ENCODE measurements at regions not wholly inside any gene's neighbourhood (a gene's known extent, or its start where the extent isn't known, plus 50 kb on each side); places are given as distances from the start of the nearest gene placed in this dataset.

DNA sequence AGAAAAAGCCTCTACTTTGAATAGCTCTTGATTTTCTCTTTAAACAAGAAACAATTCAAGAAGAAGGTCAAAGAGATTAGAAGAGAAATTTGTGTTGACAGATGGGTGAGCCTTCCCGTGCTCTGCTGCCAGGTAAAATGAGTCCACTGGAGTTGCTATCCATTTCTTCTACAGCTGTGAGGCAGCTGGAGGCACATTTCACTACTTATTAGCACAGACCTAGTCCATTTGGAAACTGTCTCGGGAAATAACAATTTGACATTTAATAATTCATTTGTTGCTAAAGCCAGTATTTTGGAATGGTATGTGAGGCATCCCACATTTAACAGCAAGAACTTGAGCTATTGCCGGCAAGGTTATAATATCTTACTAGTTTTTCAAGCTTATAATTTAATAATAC lies 396.8 kb upstream of the GRIA3 start:
- no peaks in the 10 kb centered on the region for H3K36me3 ChIP-seq (ENCODE audit: control insufficient read depth, insufficient read depth, low read length)
- TF ChIP-seq, protein P1, sequence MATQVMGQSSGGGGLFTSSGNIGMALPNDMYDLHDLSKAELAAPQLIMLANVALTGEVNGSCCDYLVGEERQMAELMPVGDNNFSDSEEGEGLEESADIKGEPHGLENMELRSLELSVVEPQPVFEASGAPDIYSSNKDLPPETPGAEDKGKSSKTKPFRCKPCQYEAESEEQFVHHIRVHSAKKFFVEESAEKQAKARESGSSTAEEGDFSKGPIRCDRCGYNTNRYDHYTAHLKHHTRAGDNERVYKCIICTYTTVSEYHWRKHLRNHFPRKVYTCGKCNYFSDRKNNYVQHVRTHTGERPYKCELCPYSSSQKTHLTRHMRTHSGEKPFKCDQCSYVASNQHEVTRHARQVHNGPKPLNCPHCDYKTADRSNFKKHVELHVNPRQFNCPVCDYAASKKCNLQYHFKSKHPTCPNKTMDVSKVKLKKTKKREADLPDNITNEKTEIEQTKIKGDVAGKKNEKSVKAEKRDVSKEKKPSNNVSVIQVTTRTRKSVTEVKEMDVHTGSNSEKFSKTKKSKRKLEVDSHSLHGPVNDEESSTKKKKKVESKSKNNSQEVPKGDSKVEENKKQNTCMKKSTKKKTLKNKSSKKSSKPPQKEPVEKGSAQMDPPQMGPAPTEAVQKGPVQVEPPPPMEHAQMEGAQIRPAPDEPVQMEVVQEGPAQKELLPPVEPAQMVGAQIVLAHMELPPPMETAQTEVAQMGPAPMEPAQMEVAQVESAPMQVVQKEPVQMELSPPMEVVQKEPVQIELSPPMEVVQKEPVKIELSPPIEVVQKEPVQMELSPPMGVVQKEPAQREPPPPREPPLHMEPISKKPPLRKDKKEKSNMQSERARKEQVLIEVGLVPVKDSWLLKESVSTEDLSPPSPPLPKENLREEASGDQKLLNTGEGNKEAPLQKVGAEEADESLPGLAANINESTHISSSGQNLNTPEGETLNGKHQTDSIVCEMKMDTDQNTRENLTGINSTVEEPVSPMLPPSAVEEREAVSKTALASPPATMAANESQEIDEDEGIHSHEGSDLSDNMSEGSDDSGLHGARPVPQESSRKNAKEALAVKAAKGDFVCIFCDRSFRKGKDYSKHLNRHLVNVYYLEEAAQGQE (IDR thresholded peaks at IDR 0.05; ENCODE audit: insufficient read depth in 1 of 2, low read depth in 2 of 2, low read length in 1 of 2): no peak
- TF ChIP-seq, protein P2, sequence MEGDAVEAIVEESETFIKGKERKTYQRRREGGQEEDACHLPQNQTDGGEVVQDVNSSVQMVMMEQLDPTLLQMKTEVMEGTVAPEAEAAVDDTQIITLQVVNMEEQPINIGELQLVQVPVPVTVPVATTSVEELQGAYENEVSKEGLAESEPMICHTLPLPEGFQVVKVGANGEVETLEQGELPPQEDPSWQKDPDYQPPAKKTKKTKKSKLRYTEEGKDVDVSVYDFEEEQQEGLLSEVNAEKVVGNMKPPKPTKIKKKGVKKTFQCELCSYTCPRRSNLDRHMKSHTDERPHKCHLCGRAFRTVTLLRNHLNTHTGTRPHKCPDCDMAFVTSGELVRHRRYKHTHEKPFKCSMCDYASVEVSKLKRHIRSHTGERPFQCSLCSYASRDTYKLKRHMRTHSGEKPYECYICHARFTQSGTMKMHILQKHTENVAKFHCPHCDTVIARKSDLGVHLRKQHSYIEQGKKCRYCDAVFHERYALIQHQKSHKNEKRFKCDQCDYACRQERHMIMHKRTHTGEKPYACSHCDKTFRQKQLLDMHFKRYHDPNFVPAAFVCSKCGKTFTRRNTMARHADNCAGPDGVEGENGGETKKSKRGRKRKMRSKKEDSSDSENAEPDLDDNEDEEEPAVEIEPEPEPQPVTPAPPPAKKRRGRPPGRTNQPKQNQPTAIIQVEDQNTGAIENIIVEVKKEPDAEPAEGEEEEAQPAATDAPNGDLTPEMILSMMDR (IDR thresholded peaks at IDR 0.05): no peak
- TF ChIP-seq SIN3A (IDR thresholded peaks at IDR 0.05; ENCODE audit: borderline replicate concordance, insufficient read depth, low read depth, low read length): no peak
- no peak for TF ChIP-seq POLR2AphosphoS5 (IDR thresholded peaks at IDR 0.05; ENCODE audit: low read depth, low read length)
- TF ChIP-seq TCF7L2 (IDR thresholded peaks at IDR 0.05; ENCODE audit: low read depth, low read length): no peak
- in situ Hi-C loops (cut with HindIII; ENCODE audit: low pct_unique_long_range_greater_than_20kb, low sequenced_read_pairs) (no loop called here), intact Hi-C loops (cut with micrococcal nuclease; ENCODE audit: unreplicated experiment) (no loop called here)
- no peaks in the 10 kb centered on the region for H3K27me3 ChIP-seq (ENCODE audit: control insufficient read depth, insufficient read depth, low read length)
- H3K4me3 ChIP-seq (ENCODE audit: low read depth in 2 of 2, low read length in 2 of 2): no peak overlapping the region
- ChIA-PET CTCF (no interaction called here), POLR2A (no interaction called here)
- no TSS peak for BruUV-seq (replicated peaks)
- H3K27ac ChIP-seq (ENCODE audit: low read length): no peak overlapping the region
- no peaks in the 10 kb centered on the region for H3K9me3 ChIP-seq (ENCODE audit: control insufficient read depth, insufficient read depth, low read depth, low read length)
- H3K4me1 ChIP-seq (ENCODE audit: control insufficient read depth, insufficient read depth, low read length): no peaks in the 10 kb centered on the region
- ATAC-seq (no peak), DNase-seq (ENCODE audit: low read depth, low spot score) (no peak)

DNA sequence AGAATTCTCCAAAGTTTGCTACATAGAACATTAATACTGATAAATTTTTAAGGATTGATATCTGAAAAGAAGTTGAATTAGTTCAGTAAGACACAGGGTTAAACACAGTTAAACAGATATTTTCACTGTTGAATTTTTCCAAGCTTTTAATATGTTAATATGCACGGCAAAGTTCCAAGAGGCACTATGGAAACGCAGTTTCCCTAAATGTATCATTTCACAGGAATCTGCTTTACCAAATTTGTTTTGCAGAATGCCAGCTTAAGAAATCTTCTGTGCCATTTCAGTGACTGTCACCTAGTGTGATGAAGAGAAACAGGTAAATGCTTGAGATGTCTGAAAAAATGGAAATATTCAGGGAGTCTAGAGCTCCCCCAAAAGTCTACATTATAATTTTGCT lies 395.9 kb upstream of the GRIA3 start:
- Histone ChIP-seq H3K27me3 (ENCODE audit: control insufficient read depth, insufficient read depth, low read length) (no peaks in the 10 kb centered on the region), H3K27ac (ENCODE audit: low read length) (no peak overlapping the region), H3K9me3 (ENCODE audit: control insufficient read depth, insufficient read depth, low read depth, low read length) (no peaks in the 10 kb centered on the region), H3K4me1 (ENCODE audit: control insufficient read depth, insufficient read depth, low read length) (no peaks in the 10 kb centered on the region), H3K36me3 (ENCODE audit: control insufficient read depth, insufficient read depth, low read length) (no peaks in the 10 kb centered on the region), H3K4me3 (ENCODE audit: low read depth in 2 of 2, low read length in 2 of 2) (no peak overlapping the region)
- TF ChIP-seq, protein P1 (IDR thresholded peaks at IDR 0.05; ENCODE audit: insufficient read depth in 1 of 2, low read depth in 2 of 2, low read length in 1 of 2): no peak
- TF ChIP-seq POLR2AphosphoS5 (IDR thresholded peaks at IDR 0.05; ENCODE audit: low read depth, low read length): no peak
- TF ChIP-seq SIN3A (IDR thresholded peaks at IDR 0.05; ENCODE audit: borderline replicate concordance, insufficient read depth, low read depth, low read length): no peak
- TF ChIP-seq, protein P2 (IDR thresholded peaks at IDR 0.05): no peak
- TF ChIP-seq TCF7L2 (IDR thresholded peaks at IDR 0.05; ENCODE audit: low read depth, low read length): no peak
- no peak for DNase-seq (ENCODE audit: low read depth, low spot score)
- intact Hi-C loops (cut with micrococcal nuclease; ENCODE audit: unreplicated experiment) (no loop called here), in situ Hi-C loops (cut with HindIII; ENCODE audit: low pct_unique_long_range_greater_than_20kb, low sequenced_read_pairs) (no loop called here)
- ATAC-seq: no peak
- no TSS peak for BruUV-seq (replicated peaks)
- POLR2A ChIA-PET: no interaction called here
- CTCF ChIA-PET: no interaction called here

Data from Panc1 (cell line).